SU-DHL-6 (cell line): ENCODE measurements at regions not wholly inside any gene's neighbourhood (a gene's known extent, or its start where the extent isn't known, plus 50 kb on each side); places are given as distances from the start of the nearest gene placed in this dataset.

ENCODE experiments used
- H2AFZ ChIP-seq: fragments of 200-600 bp; sonication (generic); 2 replicates; pipeline ENCODE4 v1.6.1; 2014; ENCODE audit warnings: low read depth, mild to moderate bottlenecking, moderate library complexity, mixed read lengths, antibody characterized with exemption, low read length; ENCODE audit not compliant: severe bottlenecking
- H3F3A ChIP-seq: fragments of 200-600 bp; shearing (Covaris generic); 2 replicates; pipeline ENCODE4 v1.6.0; 2016; ENCODE audit warnings: antibody characterized with exemption, mild to moderate bottlenecking; ENCODE audit not compliant: insufficient read depth
- H3K27ac ChIP-seq: fragments of 200-600 bp; sonication (generic); 2 replicates; pipeline ENCODE4 v1.5.1; 2016; ENCODE audit warnings: low read depth, mild to moderate bottlenecking, low read length, moderate library complexity, mixed read lengths
- H3K27me3 ChIP-seq: fragments of 200-600 bp; sonication (generic), shearing (Covaris generic); 2 replicates; pipeline ENCODE4 v1.6.0; 2014; ENCODE audit warnings: mild to moderate bottlenecking, low read length
- H3K36me3 ChIP-seq: fragments of 200-600 bp; sonication (generic); 2 replicates; pipeline ENCODE4 v1.6.1; 2014; ENCODE audit warnings: mild to moderate bottlenecking, low read length, mixed read lengths
- H3K4me2 ChIP-seq: fragments of 300-600, 200-600 bp; shearing (Covaris generic), sonication (generic); 2 replicates; pipeline ENCODE4 v1.6.0; 2014; ENCODE audit warnings: low read length, low read depth, mild to moderate bottlenecking; ENCODE audit not compliant: poor library complexity, severe bottlenecking
- H3K4me3 ChIP-seq: fragments of 200-600 bp; sonication (generic); 2 replicates; pipeline ENCODE4 v1.5.1; 2014; ENCODE audit warnings: antibody characterized with exemption, low read length, mild to moderate bottlenecking, mixed read lengths; ENCODE audit not compliant: insufficient read depth, poor library complexity, severe bottlenecking
- H3K79me2 ChIP-seq: fragments of 200-600 bp; sonication (generic); 2 replicates; pipeline ENCODE4 v1.6.1; 2014; ENCODE audit warnings: mild to moderate bottlenecking, low read length, moderate library complexity; ENCODE audit not compliant: insufficient read depth
- H3K9ac ChIP-seq: fragments of 200-600 bp; sonication (generic); 2 replicates; pipeline ENCODE4 v1.7.0; 2014; ENCODE audit warnings: mild to moderate bottlenecking, low read length
- H3K9me2 ChIP-seq: fragments of 200-600 bp; sonication (generic); replicated peaks from 2 replicates; pipeline ENCODE4 v1.6.1; 2014; ENCODE audit warnings: low read length; ENCODE audit not compliant: insufficient read depth
- H3K9me3 ChIP-seq: fragments of 200-600 bp; sonication (generic); 2 replicates; pipeline ENCODE4 v1.6.1; 2014; ENCODE audit warnings: low read length, mixed read lengths; ENCODE audit not compliant: insufficient read depth
- H4K20me1 ChIP-seq: fragments of 200-600 bp; sonication (generic); 2 replicates; pipeline ENCODE4 v1.6.1; 2014; ENCODE audit warnings: low read depth, mild to moderate bottlenecking, antibody characterized with exemption, low read length, moderate library complexity, mixed read lengths
- CTCF ChIP-seq: fragments of 200-600 bp; sonication (generic); IDR thresholded peaks from one replicate; pipeline ENCODE4 v1.5.1; 2017; ENCODE audit warnings: antibody characterized with exemption, mild to moderate bottlenecking, low read length, moderate library complexity; ENCODE audit not compliant: insufficient read depth, poor library complexity, severe bottlenecking
- EZH2phosphoT487 ChIP-seq: fragments of 200-600 bp; sonication (generic), shearing (Covaris generic); conservative IDR thresholded peaks from 2 replicates; pipeline ENCODE4 v1.6.1; 2018; ENCODE audit warnings: mild to moderate bottlenecking, antibody characterized with exemption, low read length, moderate library complexity, mixed read lengths

- H3F3A ChIP-seq = no peaks in the 10 kb centered on the region
- TF ChIP-seq EZH2phosphoT487 = no peak
- TF ChIP-seq CTCF = no peak
- H3K27ac ChIP-seq = no peak overlapping the region
These were observed 89.7 kb upstream of the BCL9 start for GRCh38 chr1:147451628-147452027.

GRCh38 chr1:147452809-147453208, 88.5 kb upstream of the BCL9 start:
- no peaks in the 10 kb centered on the region for H3K36me3 ChIP-seq
- H3F3A ChIP-seq = no peaks in the 10 kb centered on the region
- H3K4me2 ChIP-seq = no peak overlapping the region
- no peak overlapping the region for H3K9ac ChIP-seq
- no peak overlapping the region for H3K27ac ChIP-seq
- H3K4me3 ChIP-seq = no peak overlapping the region
- no peaks in the 10 kb centered on the region for H3K9me3 ChIP-seq
- TF ChIP-seq CTCF = no peak
- TF ChIP-seq EZH2phosphoT487 = no peak
- H4K20me1 ChIP-seq = no peaks in the 10 kb centered on the region
- no peaks in the 10 kb centered on the region for H3K79me2 ChIP-seq
- H2AFZ ChIP-seq = no peak overlapping the region
- H3K27me3 ChIP-seq = no peaks in the 10 kb centered on the region
- no peaks in the 10 kb centered on the region for H3K9me2 ChIP-seq

More at GRCh38 chr1:147451628-147452027, 89.7 kb upstream of the BCL9 start:
- Histone ChIP-seq H3K36me3 (no peaks in the 10 kb centered on the region), H4K20me1 (no peaks in the 10 kb centered on the region), H3K9me2 (no peaks in the 10 kb centered on the region), H3K9me3 (no peaks in the 10 kb centered on the region), H3K9ac (no peak overlapping the region), H3K4me3 (no peak overlapping the region), H3K27me3 (no peaks in the 10 kb centered on the region), H3K79me2 (no peaks in the 10 kb centered on the region), H2AFZ (no peak overlapping the region), H3K4me2 (no peak overlapping the region)

- TF ChIP-seq EZH2phosphoT487 (no peak), CTCF (no peak)
- Histone ChIP-seq H4K20me1 (no peaks in the 10 kb centered on the region), H2AFZ (no peak overlapping the region), H3K36me3 (no peaks in the 10 kb centered on the region), H3K9me3 (no peaks in the 10 kb centered on the region), H3K27me3 (no peaks in the 10 kb centered on the region), H3K9me2 (no peaks in the 10 kb centered on the region), H3K9ac (no peak overlapping the region), H3K4me3 (no peak overlapping the region), H3K4me2 (no peak overlapping the region), H3K27ac (no peak overlapping the region), H3K79me2 (no peaks in the 10 kb centered on the region), H3F3A (no peaks in the 10 kb centered on the region)
These were observed 78.3 kb upstream of the BCL9 start for GRCh38 chr1:147463022-147463421.

- Histone ChIP-seq H4K20me1 (no peaks in the 10 kb centered on the region), H3K79me2 (no peaks in the 10 kb centered on the region), H3K9me3 (no peaks in the 10 kb centered on the region), H3K4me2 (no peak overlapping the region), H3K36me3 (no peaks in the 10 kb centered on the region), H3K27ac (no peak overlapping the region), H3K9me2 (no peaks in the 10 kb centered on the region), H3K4me3 (no peak overlapping the region), H3F3A (no peaks in the 10 kb centered on the region), H3K27me3 (no peaks in the 10 kb centered on the region), H2AFZ (no peak overlapping the region), H3K9ac (no peak overlapping the region)
- TF ChIP-seq EZH2phosphoT487 (no peak), CTCF (no peak)
These were observed 74.8 kb upstream of the BCL9 start for GRCh38 chr1:147466543-147466942.
